ENCODE measurements at regions not wholly inside any gene's neighbourhood (a gene's known extent, or its start where the extent isn't known, plus 50 kb on each side); places are given as distances from the start of the nearest gene placed in this dataset.

- Histone ChIP-seq H3K56ac (ENCODE audit: low read length) (no peak overlapping the region), H2AK5ac (ENCODE audit: low read length) (no peak overlapping the region), H3K4me2 (ENCODE audit: low read length) (no peak overlapping the region), H4K5ac (ENCODE audit: low read length) (no peak overlapping the region), H3K27ac (ENCODE audit: low read depth, low read length) (no peak overlapping the region), H2BK5ac (ENCODE audit: low read length) (no peak overlapping the region), H3K4me1 (ENCODE audit: control insufficient read depth, low read depth, low read length) (peaks cover 7% of the 10 kb centered on the region), H2BK15ac (replicated peaks; ENCODE audit: low read depth) (no peak overlapping the region), H3K79me2 (ENCODE audit: control insufficient read depth, insufficient read depth, low read length) (no peaks in the 10 kb centered on the region), H3K79me1 (ENCODE audit: low read length) (no peaks in the 10 kb centered on the region), H3K36me3 (ENCODE audit: control insufficient read depth, insufficient read depth, low read length) (no peaks in the 10 kb centered on the region), H3K4me3 (ENCODE audit: low read length) (no peak overlapping the region), H3K23ac (ENCODE audit: low read length) (no peak overlapping the region), H2BK120ac (ENCODE audit: low read depth, low read length) (no peak overlapping the region), H3K18ac (ENCODE audit: low read length) (no peak overlapping the region), H3K4ac (ENCODE audit: low read depth, low read length) (no peak overlapping the region), H4K8ac (ENCODE audit: low read depth, low read length) (no peak overlapping the region), H3K27me3 (ENCODE audit: insufficient read depth, low read length, poor library complexity) (no peaks in the 10 kb centered on the region), H3K9ac (ENCODE audit: low read length) (no peak overlapping the region)
- no CpG with 5 or more reads among the region's 1 CpG for WGBS (ENCODE audit: extremely low coverage, insufficient coverage, low lambda C conversion rate)
- DNase-seq = no peak
Observed at GRCh38 chr2:207243601-207244000, 77.9 kb upstream of the KLF7 start.

GRCh38 chr2:207244971-207245925, 79.5 kb upstream of the KLF7 start:
- Histone ChIP-seq H3K79me1 (ENCODE audit: low read length) (no peaks in the 10 kb centered on the region), H3K18ac (ENCODE audit: low read length) (no peak overlapping the region), H3K23ac (ENCODE audit: low read length) (no peak overlapping the region), H2BK5ac (ENCODE audit: low read length) (no peak overlapping the region), H3K4me3 (ENCODE audit: low read length) (no peak overlapping the region), H3K4ac (ENCODE audit: low read depth, low read length) (no peak overlapping the region), H3K56ac (ENCODE audit: low read length) (peak overlapping the region; percentile 25), H3K4me2 (ENCODE audit: low read length) (no peak overlapping the region), H2BK120ac (ENCODE audit: low read depth, low read length) (no peak overlapping the region), H4K5ac (ENCODE audit: low read length) (no peak overlapping the region), H4K8ac (ENCODE audit: low read depth, low read length) (no peak overlapping the region), H3K79me2 (ENCODE audit: control insufficient read depth, insufficient read depth, low read length) (no peaks in the 10 kb centered on the region), H3K27ac (ENCODE audit: low read depth, low read length) (no peak overlapping the region), H2AK5ac (ENCODE audit: low read length) (peak overlapping the region; percentile 64), H3K27me3 (ENCODE audit: insufficient read depth, low read length, poor library complexity) (no peaks in the 10 kb centered on the region), H3K4me1 (ENCODE audit: control insufficient read depth, low read depth, low read length) (peaks cover 7% of the 10 kb centered on the region), H3K36me3 (ENCODE audit: control insufficient read depth, insufficient read depth, low read length) (no peaks in the 10 kb centered on the region), H2BK15ac (replicated peaks; ENCODE audit: low read depth) (no peak overlapping the region), H3K9ac (ENCODE audit: low read length) (no peak overlapping the region)
- no CpG with 5 or more reads among the region's 7 CpGs for WGBS (ENCODE audit: extremely low coverage, insufficient coverage, low lambda C conversion rate)
- DNase-seq = peak; percentile 72

GRCh38 chr2:207248702-207249377, 83.1 kb upstream of the KLF7 start:
- WGBS (ENCODE audit: extremely low coverage, insufficient coverage, low lambda C conversion rate) = no CpG with 5 or more reads among the region's 4 CpGs
- Histone ChIP-seq H2BK5ac (ENCODE audit: low read length) (no peak overlapping the region), H3K4me1 (ENCODE audit: control insufficient read depth, low read depth, low read length) (peaks cover 10% of the 10 kb centered on the region), H3K9ac (ENCODE audit: low read length) (no peak overlapping the region), H3K27me3 (ENCODE audit: insufficient read depth, low read length, poor library complexity) (no peaks in the 10 kb centered on the region), H4K8ac (ENCODE audit: low read depth, low read length) (no peak overlapping the region), H2BK15ac (replicated peaks; ENCODE audit: low read depth) (no peak overlapping the region), H3K56ac (ENCODE audit: low read length) (no peak overlapping the region), H3K36me3 (ENCODE audit: control insufficient read depth, insufficient read depth, low read length) (no peaks in the 10 kb centered on the region), H2BK120ac (ENCODE audit: low read depth, low read length) (no peak overlapping the region), H3K4me3 (ENCODE audit: low read length) (no peak overlapping the region), H3K4ac (ENCODE audit: low read depth, low read length) (no peak overlapping the region), H4K5ac (ENCODE audit: low read length) (no peak overlapping the region), H2AK5ac (ENCODE audit: low read length) (no peak overlapping the region), H3K27ac (ENCODE audit: low read depth, low read length) (no peak overlapping the region), H3K79me2 (ENCODE audit: control insufficient read depth, insufficient read depth, low read length) (no peaks in the 10 kb centered on the region), H3K79me1 (ENCODE audit: low read length) (no peaks in the 10 kb centered on the region), H3K4me2 (ENCODE audit: low read length) (no peak overlapping the region), H3K18ac (ENCODE audit: low read length) (no peak overlapping the region), H3K23ac (ENCODE audit: low read length) (no peak overlapping the region)
- no peak for DNase-seq

GRCh38 chr2:207251022-207251421, 85.3 kb upstream of the KLF7 start:
- no peak for DNase-seq
- no peak overlapping the region for H3K9ac ChIP-seq (ENCODE audit: low read length)
- no peak overlapping the region for H3K4me2 ChIP-seq (ENCODE audit: low read length)
- H3K23ac ChIP-seq (ENCODE audit: low read length) = no peak overlapping the region
- H3K79me2 ChIP-seq (ENCODE audit: control insufficient read depth, insufficient read depth, low read length) = no peaks in the 10 kb centered on the region
- H3K4me3 ChIP-seq (ENCODE audit: low read length) = no peak overlapping the region
- no peak overlapping the region for H4K8ac ChIP-seq (ENCODE audit: low read depth, low read length)
- H3K18ac ChIP-seq (ENCODE audit: low read length) = no peak overlapping the region
- no peaks in the 10 kb centered on the region for H3K27me3 ChIP-seq (ENCODE audit: insufficient read depth, low read length, poor library complexity)
- H3K79me1 ChIP-seq (ENCODE audit: low read length) = no peaks in the 10 kb centered on the region
- WGBS (ENCODE audit: extremely low coverage, insufficient coverage, low lambda C conversion rate) = no CpG with 5 or more reads among the region's 4 CpGs
- no peak overlapping the region for H2BK15ac ChIP-seq (replicated peaks; ENCODE audit: low read depth)
- no peak overlapping the region for H2AK5ac ChIP-seq (ENCODE audit: low read length)
- peak overlapping the region; percentile 17 for H3K56ac ChIP-seq (ENCODE audit: low read length)
- H2BK5ac ChIP-seq (ENCODE audit: low read length) = no peak overlapping the region
- no peak overlapping the region for H3K27ac ChIP-seq (ENCODE audit: low read depth, low read length)
- no peak overlapping the region for H3K4ac ChIP-seq (ENCODE audit: low read depth, low read length)
- H2BK120ac ChIP-seq (ENCODE audit: low read depth, low read length) = no peak overlapping the region
- H3K36me3 ChIP-seq (ENCODE audit: control insufficient read depth, insufficient read depth, low read length) = no peaks in the 10 kb centered on the region
- no peak overlapping the region for H4K5ac ChIP-seq (ENCODE audit: low read length)
- peaks cover 5% of the 10 kb centered on the region for H3K4me1 ChIP-seq (ENCODE audit: control insufficient read depth, low read depth, low read length)

- no peak overlapping the region for H3K4me2 ChIP-seq (ENCODE audit: low read length)
- H4K5ac ChIP-seq (ENCODE audit: low read length) = no peak overlapping the region
- H3K23ac ChIP-seq (ENCODE audit: low read length) = no peak overlapping the region
- H3K27ac ChIP-seq (ENCODE audit: low read depth, low read length) = no peak overlapping the region
- H3K4me3 ChIP-seq (ENCODE audit: low read length) = no peak overlapping the region
- no peak overlapping the region for H3K4ac ChIP-seq (ENCODE audit: low read depth, low read length)
- H2BK15ac ChIP-seq (replicated peaks; ENCODE audit: low read depth) = no peak overlapping the region
- H2BK120ac ChIP-seq (ENCODE audit: low read depth, low read length) = no peak overlapping the region
- H4K8ac ChIP-seq (ENCODE audit: low read depth, low read length) = no peak overlapping the region
- WGBS (ENCODE audit: extremely low coverage, insufficient coverage, low lambda C conversion rate) = no CpG with 5 or more reads among the region's 7 CpGs
- DNase-seq = no peak
- peak overlapping the region; percentile 17 for H3K56ac ChIP-seq (ENCODE audit: low read length)
- peak overlapping the region; percentile 60 for H2AK5ac ChIP-seq (ENCODE audit: low read length)
- no peaks in the 10 kb centered on the region for H3K27me3 ChIP-seq (ENCODE audit: insufficient read depth, low read length, poor library complexity)
- H3K36me3 ChIP-seq (ENCODE audit: control insufficient read depth, insufficient read depth, low read length) = no peaks in the 10 kb centered on the region
- H3K9ac ChIP-seq (ENCODE audit: low read length) = no peak overlapping the region
- H3K79me2 ChIP-seq (ENCODE audit: control insufficient read depth, insufficient read depth, low read length) = no peaks in the 10 kb centered on the region
- H3K18ac ChIP-seq (ENCODE audit: low read length) = no peak overlapping the region
- H2BK5ac ChIP-seq (ENCODE audit: low read length) = no peak overlapping the region
- H3K79me1 ChIP-seq (ENCODE audit: low read length) = no peaks in the 10 kb centered on the region
- H3K4me1 ChIP-seq (ENCODE audit: control insufficient read depth, low read depth, low read length) = peaks cover 6% of the 10 kb centered on the region
Observed at GRCh38 chr2:207251573-207252192, 85.9 kb upstream of the KLF7 start.

Data from mesendoderm (in vitro differentiated cells).